ENCODE measurements at regions not wholly inside any gene's neighbourhood (a gene's known extent, or its start where the extent isn't known, plus 50 kb on each side); places are given as distances from the start of the nearest gene placed in this dataset.

- Histone ChIP-seq H3K27me3 (ENCODE audit: low read length) (no peaks in the 10 kb centered on the region; the same call in 1 of the 2 replicates), H3K9me2 (replicated peaks; ENCODE audit: low read length) (no peaks in the 10 kb centered on the region), H3K9ac (ENCODE audit: low read length) (no peak overlapping the region), H3K4me3 (ENCODE audit: low read length) (0 out of 2 replicates have a peak overlapping the region, but pooled peaks have one; percentile 55), H3K9me3 (ENCODE audit: low read length) (no peaks in the 10 kb centered on the region), H3K4me2 (ENCODE audit: low read length) (peak overlapping the region; percentile 83), H4K20me1 (ENCODE audit: low read length) (no peaks in the 10 kb centered on the region), H3K4me1 (ENCODE audit: insufficient read depth, low read length) (peaks cover 24% of the 10 kb centered on the region), H3F3A (ENCODE audit: low read length, unreplicated experiment) (no peaks in the 10 kb centered on the region), H3K36me3 (ENCODE audit: low read depth, low read length) (no peaks in the 10 kb centered on the region), H3K79me2 (ENCODE audit: low read length) (no peaks in the 10 kb centered on the region), H2AFZ (ENCODE audit: low read length) (peak overlapping the region; percentile 73; the same call in 1 of the 2 replicates), H3K27ac (ENCODE audit: low read length) (no peak overlapping the region)
- BruUV-seq (replicated peaks) = no TSS peak
- ChIA-PET POLR2A (ENCODE audit: unreplicated experiment) (no interaction called here), CTCF (interaction anchor here (1.1 kb wide), 1 partner anchor 87 kb away, joined by 4 read pairs; no protein-coding TSS in a partner anchor)
- TF ChIP-seq, protein P1, sequence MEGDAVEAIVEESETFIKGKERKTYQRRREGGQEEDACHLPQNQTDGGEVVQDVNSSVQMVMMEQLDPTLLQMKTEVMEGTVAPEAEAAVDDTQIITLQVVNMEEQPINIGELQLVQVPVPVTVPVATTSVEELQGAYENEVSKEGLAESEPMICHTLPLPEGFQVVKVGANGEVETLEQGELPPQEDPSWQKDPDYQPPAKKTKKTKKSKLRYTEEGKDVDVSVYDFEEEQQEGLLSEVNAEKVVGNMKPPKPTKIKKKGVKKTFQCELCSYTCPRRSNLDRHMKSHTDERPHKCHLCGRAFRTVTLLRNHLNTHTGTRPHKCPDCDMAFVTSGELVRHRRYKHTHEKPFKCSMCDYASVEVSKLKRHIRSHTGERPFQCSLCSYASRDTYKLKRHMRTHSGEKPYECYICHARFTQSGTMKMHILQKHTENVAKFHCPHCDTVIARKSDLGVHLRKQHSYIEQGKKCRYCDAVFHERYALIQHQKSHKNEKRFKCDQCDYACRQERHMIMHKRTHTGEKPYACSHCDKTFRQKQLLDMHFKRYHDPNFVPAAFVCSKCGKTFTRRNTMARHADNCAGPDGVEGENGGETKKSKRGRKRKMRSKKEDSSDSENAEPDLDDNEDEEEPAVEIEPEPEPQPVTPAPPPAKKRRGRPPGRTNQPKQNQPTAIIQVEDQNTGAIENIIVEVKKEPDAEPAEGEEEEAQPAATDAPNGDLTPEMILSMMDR (conservative IDR thresholded peaks at IDR 0.05; ENCODE audit: low read depth, low read length) = no peak
- TF ChIP-seq EZH2phosphoT487 (IDR thresholded peaks at IDR 0.05; ENCODE audit: borderline replicate concordance, low read length) (no peak), EZH2 (IDR thresholded peaks at IDR 0.05; ENCODE audit: low read length, unreplicated experiment) (no peak)
- no peak for ATAC-seq
- DNase-seq = no peak
- intact Hi-C loops (cut with micrococcal nuclease) = loop anchor here (1.0 to 10.0 kb wide), 5 partner anchors 103 to 373 kb away; no protein-coding TSS in a partner anchor
These were observed 389.6 kb upstream of the PODXL start for GRCh38 chr7:131945957-131946544.

GRCh38 chr7:131945313-131945911 lies 389.0 kb upstream of the PODXL start:
- Histone ChIP-seq H3K9ac (ENCODE audit: low read length) (no peak overlapping the region), H3K9me3 (ENCODE audit: low read length) (no peaks in the 10 kb centered on the region), H3K4me1 (ENCODE audit: insufficient read depth, low read length) (peaks cover 24% of the 10 kb centered on the region), H3K79me2 (ENCODE audit: low read length) (no peaks in the 10 kb centered on the region), H3F3A (ENCODE audit: low read length, unreplicated experiment) (no peaks in the 10 kb centered on the region), H3K4me3 (ENCODE audit: low read length) (peak overlapping the region; percentile 55), H3K4me2 (ENCODE audit: low read length) (peak overlapping the region; percentile 83), H3K9me2 (replicated peaks; ENCODE audit: low read length) (no peaks in the 10 kb centered on the region), H3K27me3 (ENCODE audit: low read length) (no peaks in the 10 kb centered on the region; the same call in 1 of the 2 replicates), H2AFZ (ENCODE audit: low read length) (peak overlapping the region; percentile 73), H4K20me1 (ENCODE audit: low read length) (no peaks in the 10 kb centered on the region), H3K27ac (ENCODE audit: low read length) (no peak overlapping the region), H3K36me3 (ENCODE audit: low read depth, low read length) (no peaks in the 10 kb centered on the region)
- BruUV-seq (replicated peaks) = no TSS peak
- DNase-seq (peak; percentile 67), ATAC-seq (peak; percentile 76)
- ChIA-PET POLR2A (ENCODE audit: unreplicated experiment) (no interaction called here), CTCF (interaction anchor here (0.6 to 1.1 kb wide), 2 partner anchors 86 to 1488 kb away, joined by 3 to 4 read pairs; no protein-coding TSS in a partner anchor)
- TF ChIP-seq EZH2 (IDR thresholded peaks at IDR 0.05; ENCODE audit: low read length, unreplicated experiment) (no peak), EZH2phosphoT487 (IDR thresholded peaks at IDR 0.05; ENCODE audit: borderline replicate concordance, low read length) (no peak)
- TF ChIP-seq, protein P1 (conservative IDR thresholded peaks at IDR 0.05; ENCODE audit: low read depth, low read length) = peak; percentile 89
- intact Hi-C loops (cut with micrococcal nuclease) = loop anchor here (1.0 to 10.0 kb wide), 4 partner anchors 104 to 307 kb away; no protein-coding TSS in a partner anchor
